ENCODE measurements at regions not wholly inside any gene's neighbourhood (a gene's known extent, or its start where the extent isn't known, plus 50 kb on each side); places are given as distances from the start of the nearest gene placed in this dataset.
A peak's percentile ranks its signal among the peaks of the same experiment; 100 is the strongest.

GRCh38 chr2:8578335-8579244, 103.3 kb upstream of the ID2 start:
- no peak for DNase-seq

- DNase-seq, result no peak
Measured at GRCh38 chr2:8579485-8580085, 102.3 kb upstream of the ID2 start.

DNA sequence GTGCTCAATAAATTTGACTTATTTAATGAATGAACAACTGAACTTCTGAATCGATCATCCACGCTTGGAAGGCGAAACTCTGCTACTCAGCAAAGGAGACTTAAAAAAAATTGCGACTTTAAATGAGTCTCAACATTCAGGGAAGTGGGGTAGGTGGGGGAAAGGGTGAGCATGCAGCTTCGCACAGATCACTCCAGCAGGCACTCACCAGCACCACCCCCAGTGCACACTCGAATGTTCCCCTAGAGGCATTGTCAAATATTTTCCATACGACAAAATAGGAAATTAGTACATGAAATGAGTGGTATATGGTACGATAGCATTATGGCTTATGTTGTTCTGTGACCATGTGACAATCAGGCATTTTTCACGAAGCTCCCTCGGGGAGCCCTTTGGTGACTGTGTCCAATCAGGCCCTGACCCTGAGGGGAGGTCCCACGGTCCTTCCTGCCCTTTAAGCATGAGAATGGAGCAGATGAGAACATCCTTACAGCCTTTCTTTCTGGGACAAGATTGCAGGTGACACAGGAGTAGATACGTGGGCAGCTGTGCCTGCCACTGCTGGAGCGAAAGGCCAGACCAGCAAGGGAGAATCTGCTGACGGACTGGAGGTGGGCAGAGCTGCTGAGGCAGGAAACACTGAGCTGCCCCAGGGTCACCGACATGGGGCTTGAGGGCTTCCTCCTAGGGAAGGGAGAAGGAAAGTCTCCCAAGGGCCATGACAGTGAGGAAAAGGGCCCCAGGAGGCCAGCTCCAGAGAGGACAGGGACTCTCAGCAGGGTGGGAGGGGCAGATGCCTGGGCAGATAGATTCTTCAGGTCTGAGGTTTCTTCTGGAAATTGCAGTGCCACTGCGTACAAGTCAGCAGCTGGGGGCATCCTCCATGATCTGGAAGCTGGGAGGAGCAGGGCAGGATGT, 101.3 kb upstream of the ID2 start:
- no peak for DNase-seq

DNA sequence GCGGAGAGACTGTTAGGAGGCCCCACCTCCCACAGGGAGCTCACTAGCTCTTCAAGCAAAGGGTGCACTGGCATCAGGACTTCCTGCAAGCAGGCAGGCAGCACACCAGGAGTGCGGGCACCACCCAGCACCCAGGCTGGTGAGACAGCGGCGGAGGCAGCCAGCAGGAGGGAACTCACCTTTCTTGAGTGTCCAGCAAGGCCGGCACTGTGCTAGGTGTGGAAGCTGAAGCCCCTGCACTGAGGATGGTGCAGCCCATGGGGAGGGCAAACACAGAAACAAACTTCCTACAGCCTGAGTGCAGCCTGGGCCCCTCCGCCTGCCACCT, 100.7 kb upstream of the ID2 start:
- no peak for DNase-seq

- DNase-seq, result no peak
Measured at GRCh38 chr2:8581601-8582041, 100.2 kb upstream of the ID2 start.

GRCh38 chr2:8582191-8582590, 99.7 kb upstream of the ID2 start:
- no peak for DNase-seq

GRCh38 chr2:8582651-8583399, 99.0 kb upstream of the ID2 start:
- DNase-seq, result no peak

DNA sequence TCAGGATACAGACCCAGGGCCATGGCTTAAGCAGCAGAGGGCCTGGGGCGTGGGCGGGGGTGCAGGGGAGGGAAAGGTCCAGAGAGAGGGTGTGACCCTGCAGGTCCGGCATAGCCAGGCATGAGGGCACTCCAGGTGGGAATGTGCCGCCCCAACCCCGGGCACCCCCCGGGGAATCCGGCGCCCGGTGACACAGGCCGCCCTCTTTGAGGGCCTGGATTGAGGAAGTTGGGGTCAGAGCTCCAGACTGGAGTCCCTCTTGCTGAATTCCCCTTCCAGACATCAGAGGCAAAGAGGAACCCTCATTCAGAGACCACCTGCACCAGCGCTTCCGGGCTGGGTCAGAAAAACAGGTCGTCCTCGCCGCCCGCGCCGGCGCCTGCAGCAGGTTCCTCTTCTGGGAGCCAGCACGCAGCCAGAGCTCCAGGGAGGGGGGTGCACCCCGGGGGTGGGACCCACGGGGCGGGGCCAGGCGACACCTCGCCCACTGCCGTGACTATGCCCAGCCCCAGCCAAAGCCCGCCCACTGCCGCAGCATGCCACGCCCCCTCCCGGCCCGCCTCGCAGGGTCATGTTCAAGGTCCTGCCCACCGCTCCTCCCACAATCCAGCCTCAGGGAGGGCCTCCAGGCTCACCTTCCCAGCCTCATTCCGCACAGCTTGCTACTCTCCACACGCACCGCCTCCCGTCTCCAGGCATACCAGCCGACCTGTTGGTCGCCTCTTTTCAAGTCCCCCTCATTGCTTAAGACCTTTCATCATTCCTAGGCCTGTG, 98.3 kb upstream of the ID2 start:
- peak; percentile 95 for DNase-seq

- DNase-seq, result no peak
Measured at GRCh38 chr2:8584174-8585066, 97.4 kb upstream of the ID2 start.

- DNase-seq, result no peak
Measured at GRCh38 chr2:8586457-8587051, 95.3 kb upstream of the ID2 start.

- DNase-seq, result no peak
Measured at GRCh38 chr2:8587251-8587791, 94.5 kb upstream of the ID2 start.

- DNase-seq, result no peak
Measured at GRCh38 chr2:8587920-8588830, 93.7 kb upstream of the ID2 start.

DNA sequence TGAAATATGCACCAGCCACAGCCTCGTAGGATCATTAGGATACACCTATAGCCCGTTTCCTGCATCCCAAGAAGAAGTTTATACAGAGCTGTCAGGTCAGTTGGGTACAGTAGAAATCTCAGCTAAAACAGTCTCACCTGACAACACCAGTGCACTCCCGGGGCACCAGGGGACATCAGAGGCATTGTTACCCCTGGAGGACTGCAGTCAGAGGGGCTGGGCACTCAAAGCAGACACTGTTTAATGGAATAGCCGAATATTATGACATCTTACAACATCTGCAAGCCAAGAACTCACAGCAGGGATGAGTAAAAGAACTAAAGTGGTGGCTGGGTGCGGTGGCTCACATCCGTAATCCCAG, 93.0 kb upstream of the ID2 start:
- no peak for DNase-seq

DNA sequence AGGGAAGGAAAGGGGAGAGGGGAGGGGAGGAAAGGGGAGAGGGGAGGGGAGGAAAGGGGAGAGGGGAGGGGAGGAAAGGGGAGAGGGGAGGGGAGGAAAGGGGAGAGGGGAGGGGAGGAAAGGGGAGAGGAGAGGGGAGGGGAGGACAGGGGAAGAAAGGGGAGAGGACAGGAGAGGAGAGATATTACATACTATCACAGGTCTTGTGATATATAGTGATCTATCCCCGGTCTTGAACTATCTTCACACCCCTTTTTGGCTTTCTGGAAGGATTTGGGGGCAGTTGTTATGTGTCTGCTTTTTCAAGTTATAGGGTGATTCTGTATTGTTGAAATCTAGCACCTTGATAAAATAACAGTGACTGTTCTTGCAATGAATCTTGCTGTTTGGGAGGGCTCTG, 92.1 kb upstream of the ID2 start:
- no peak for DNase-seq

GRCh38 chr2:8590938-8591337, 90.9 kb upstream of the ID2 start:
- peak; percentile 13 for DNase-seq

DNA sequence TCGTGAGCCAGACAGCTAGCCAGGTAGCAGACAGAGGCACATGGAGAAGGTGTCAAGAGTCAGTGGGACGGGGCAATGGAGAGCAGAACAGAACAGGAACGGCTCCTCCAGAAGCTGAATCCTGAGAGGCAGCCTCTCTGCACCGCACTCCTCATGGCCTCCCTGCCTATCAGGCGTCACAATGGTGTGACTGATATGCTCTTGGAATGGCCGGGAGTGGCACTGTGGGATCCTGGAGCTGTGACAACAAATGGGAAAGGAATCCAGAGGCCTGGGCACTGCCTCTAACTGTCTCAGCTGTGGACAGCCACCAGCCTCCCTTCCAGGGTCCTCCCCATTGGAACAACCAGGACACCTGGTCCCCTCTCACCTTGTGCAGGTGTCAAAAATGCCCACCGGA, 89.1 kb upstream of the ID2 start:
- DNase-seq, result no peak

DNA sequence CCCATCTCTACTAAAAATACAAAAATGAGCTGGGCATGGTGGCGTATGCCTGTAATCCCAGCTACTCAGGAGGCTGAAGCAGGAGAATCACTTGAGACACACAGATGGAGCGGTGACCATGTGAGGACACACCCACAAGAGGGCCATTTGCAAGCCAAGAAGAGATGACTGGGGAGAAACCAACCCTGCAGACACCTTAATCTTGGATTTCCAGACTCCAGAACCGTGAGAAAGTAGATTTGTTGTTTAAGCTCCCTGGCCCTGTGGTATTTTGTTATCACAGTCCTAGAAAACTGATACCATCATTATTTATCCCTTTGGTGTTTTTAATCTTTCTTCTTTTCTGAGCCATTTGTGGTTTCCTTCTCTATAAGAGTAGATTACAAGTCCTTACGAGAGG, 88.6 kb upstream of the ID2 start:
- DNase-seq, result peak; percentile 5

GRCh38 chr2:8594731-8595427, 87.0 kb upstream of the ID2 start:
- no peak for DNase-seq

GRCh38 chr2:8595428-8595805, 86.4 kb upstream of the ID2 start:
- DNase-seq, result no peak
